Prostate gland (tissue), 2 donors: ENCODE measurements at regions not wholly inside any gene's neighbourhood (a gene's known extent, or its start where the extent isn't known, plus 50 kb on each side); places are given as distances from the start of the nearest gene placed in this dataset.

Experiments used
- DNase-seq: peaks from one replicate; pipeline ENCODE4 v3.0.0-alpha.2; 2019; ENCODE audit warnings: low spot score
- H3K27ac ChIP-seq, 2 donors: fragments of 200-600 bp; sonication (generic); 2 replicates each; pipeline ENCODE4 v1.5.1; 2017 to 2019
- H3K27me3 ChIP-seq: fragments of 200-600 bp; sonication (generic); replicated peaks from 2 replicates; pipeline ENCODE4 v1.5.1; 2019; ENCODE audit not compliant: insufficient read depth
- H3K36me3 ChIP-seq, 2 donors: fragments of 200-600 bp; sonication (generic); 1 replicate in 1 of 2; 2 replicates in 1 of 2; pipeline versions ENCODE4 v1.5.1 to v1.8.1; 2017 to 2019
- H3K4me1 ChIP-seq: fragments of 200-600 bp; sonication (generic); replicated peaks from 2 replicates; pipeline ENCODE4 v1.5.1; 2019
- H3K4me3 ChIP-seq, 2 donors: fragments of 200-600 bp; sonication (generic); 2 replicates each; pipeline ENCODE4 v1.5.1; 2017 to 2019
- H3K9me3 ChIP-seq: fragments of 200-600 bp; sonication (generic); 2 replicates; pipeline ENCODE4 v1.5.1; 2017
- CTCF ChIP-seq, 4 experiments: fragments of 200-600 bp in 2 of 4; fragments of 450-650 bp in 2 of 4; sonication (generic) in 2 of 4; IDR thresholded peaks; 1 replicate in 3 of 4; 2 replicates in 1 of 4; pipeline ENCODE4 v1.5.1; 2016 to 2019; ENCODE audit warnings: antibody characterized with exemption in 4 of 4, mild to moderate bottlenecking in 2 of 4, moderate library complexity in 2 of 4
- POLR2A ChIP-seq: fragments of 450-650 bp; IDR thresholded peaks from one replicate; pipeline ENCODE4 v1.6.1; 2016; ENCODE audit warnings: antibody characterized with exemption, mild to moderate bottlenecking
- POLR2AphosphoS5 ChIP-seq: sonication (generic); formaldehyde crosslinking; IDR thresholded peaks from one replicate; pipeline ENCODE4 v1.6.1; 2017; ENCODE audit warnings: antibody characterized with exemption
- WGBS: methylation state at CpG from one replicate; pipeline ENCODE4 v1.1.5; 2018; 5-methylcytosine and 5-hydroxymethylcytosine counted together
- intact Hi-C: fragments of 100-400 bp; cut with DNase I; formaldehyde crosslinking; loops from one replicate; pipeline ENCODE4 v1.14.2; 2022
- small RNA-seq, 2 donors: library from RNA; depleted of rRNA; stranded (forward); fragments of <200 nt; gene quantifications; one replicate each; pipeline ENCODE3, GENCODE V24; 2016

- TF ChIP-seq CTCF (IDR thresholded peaks at IDR 0.05) (no peak), POLR2A (no peak), POLR2AphosphoS5 (no peak)
- Histone ChIP-seq H3K9me3 (no peaks in the 10 kb centered on the region), H3K4me3 (no peak overlapping the region), H3K27ac (no peak overlapping the region), H3K4me1 (no peaks in the 10 kb centered on the region), H3K36me3 (no peaks in the 10 kb centered on the region), H3K27me3 (no peaks in the 10 kb centered on the region)
- no peak for DNase-seq
- WGBS = 94% methylated on average over 7 of the region's 7 CpGs
- intact Hi-C loops = no loop called here
Measured at GRCh38 chr15:56783156-56783856, 50.0 kb upstream of the ZNF280D start.

Small RNA genes in the stretch of these regions (small RNA-seq; reads per million reads assigned to genes)
- gene AC090517.1 = 0 reads per million in 2 donors
- gene AC090517.3 = 0 reads per million in 2 donors
